GM18873 (cell line): ENCODE measurements at regions not wholly inside any gene's neighbourhood (a gene's known extent, or its start where the extent isn't known, plus 50 kb on each side); places are given as distances from the start of the nearest gene placed in this dataset.

ENCODE experiments used
- ATAC-seq: cut with Tn5 transposase; IDR thresholded peaks from one replicate; pipeline ENCODE4 v1.9.1; 2021; ENCODE audit warnings: mild to moderate bottlenecking, moderate library complexity, moderate number of reproducible peaks; ENCODE audit not compliant: unreplicated experiment, low FRiP score

- ATAC-seq, result no peak
Measured at GRCh38 chr1:168365719-168366479, 85.2 kb downstream of the TBX19 start.
